Suprapubic skin (tissue), 4 donors: ENCODE measurements at regions not wholly inside any gene's neighbourhood (a gene's known extent, or its start where the extent isn't known, plus 50 kb on each side); places are given as distances from the start of the nearest gene placed in this dataset.

ENCODE experiments used
- DNase-seq, 2 donors: peaks; one replicate each; pipeline ENCODE4 v3.0.0-alpha.2; 2019; ENCODE audit warnings: low spot score in 2 of 2
- H3K27ac ChIP-seq: fragments of 200-600 bp; sonication (generic); one replicate; pipeline ENCODE4 v1.5.1; 2019
- H3K27me3 ChIP-seq: fragments of 200-600 bp; sonication (generic); one replicate; pipeline ENCODE4 v1.5.1; 2019
- H3K36me3 ChIP-seq: fragments of 200-600 bp; sonication (generic); one replicate; pipeline ENCODE4 v1.5.1; 2019
- H3K4me1 ChIP-seq: fragments of 200-600 bp; sonication (generic); one replicate; pipeline ENCODE4 v1.5.1; 2019
- H3K4me3 ChIP-seq: fragments of 200-600 bp; sonication (generic); one replicate; pipeline ENCODE4 v1.5.1; 2019; ENCODE audit warnings: mild to moderate bottlenecking
- H3K9me3 ChIP-seq: fragments of 200-600 bp; sonication (generic); one replicate; pipeline ENCODE4 v1.5.1; 2019
- CTCF ChIP-seq, 2 donors: fragments of 200-600 bp in 1 of 2; fragments of 450-650 bp in 1 of 2; sonication (generic) in 1 of 2; IDR thresholded peaks; one replicate each; pipeline ENCODE4 v1.5.1; 2016 to 2019; ENCODE audit warnings: antibody characterized with exemption in 2 of 2, mild to moderate bottlenecking in 1 of 2, moderate library complexity in 1 of 2
- EP300 ChIP-seq: sonication (generic); formaldehyde crosslinking; IDR thresholded peaks from one replicate; pipeline ENCODE4 v1.6.1; 2017; ENCODE audit warnings: antibody characterized with exemption
- POLR2A ChIP-seq, 2 donors: fragments of 450-650 bp; IDR thresholded peaks; one replicate each; pipeline ENCODE4 v1.6.1; 2017; ENCODE audit warnings: antibody characterized with exemption in 2 of 2, mild to moderate bottlenecking in 2 of 2, moderate library complexity in 2 of 2
- POLR2AphosphoS5 ChIP-seq, 3 donors: sonication (generic); formaldehyde crosslinking; IDR thresholded peaks; one replicate each; pipeline ENCODE4 v1.6.1; 2017; ENCODE audit warnings: antibody characterized with exemption in 3 of 3
- WGBS: methylation state at CpG from one replicate; pipeline ENCODE4 v1.1.5; 2018; 5-methylcytosine and 5-hydroxymethylcytosine counted together

DNA sequence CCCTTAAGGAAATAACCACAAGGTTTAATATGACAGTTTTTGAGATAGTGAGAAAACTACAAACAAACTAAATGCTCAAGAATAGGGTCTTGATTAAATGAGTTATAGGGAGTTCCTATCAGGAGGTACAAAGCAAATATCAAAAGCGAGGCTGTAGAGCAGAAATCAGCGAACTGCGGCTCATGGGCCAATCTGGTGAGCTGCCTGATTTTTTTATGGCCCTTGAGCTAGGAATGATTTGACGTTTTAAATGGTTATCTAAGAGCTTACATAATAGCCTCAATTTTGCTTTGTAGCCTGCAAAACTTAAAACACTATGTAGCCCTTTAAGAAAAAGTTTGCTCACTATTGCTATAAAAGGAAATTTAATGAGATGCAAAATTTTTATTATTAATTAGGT is 62.2 kb downstream of the XCL2 start:
- H3K9me3 ChIP-seq = no peaks in the 10 kb centered on the region
- TF ChIP-seq EP300 (no peak), CTCF (IDR thresholded peaks at IDR 0.05) (no peak), POLR2A (IDR thresholded peaks at IDR 0.05) (no peak), POLR2AphosphoS5 (IDR thresholded peaks at IDR 0.05) (no peak)
- no peak overlapping the region for H3K4me3 ChIP-seq
- peaks cover 32% of the 10 kb centered on the region for H3K4me1 ChIP-seq
- no peak overlapping the region for H3K27ac ChIP-seq
- H3K36me3 ChIP-seq = no peaks in the 10 kb centered on the region
- DNase-seq = no peak
- WGBS = 57% methylated on average over 4 of the region's 4 CpGs
- no peaks in the 10 kb centered on the region for H3K27me3 ChIP-seq

GRCh38 chr1:168480997-168481396 is 62.8 kb downstream of the XCL2 start:
- H3K4me1 ChIP-seq = peaks cover 36% of the 10 kb centered on the region
- H3K36me3 ChIP-seq = no peaks in the 10 kb centered on the region
- TF ChIP-seq CTCF (IDR thresholded peaks at IDR 0.05) = no peak
- no peak overlapping the region for H3K27ac ChIP-seq
- H3K4me3 ChIP-seq = no peak overlapping the region
- no peak for DNase-seq
- H3K9me3 ChIP-seq = no peaks in the 10 kb centered on the region
- WGBS = 100% methylated on average over 2 of the region's 2 CpGs
- no peaks in the 10 kb centered on the region for H3K27me3 ChIP-seq

DNA sequence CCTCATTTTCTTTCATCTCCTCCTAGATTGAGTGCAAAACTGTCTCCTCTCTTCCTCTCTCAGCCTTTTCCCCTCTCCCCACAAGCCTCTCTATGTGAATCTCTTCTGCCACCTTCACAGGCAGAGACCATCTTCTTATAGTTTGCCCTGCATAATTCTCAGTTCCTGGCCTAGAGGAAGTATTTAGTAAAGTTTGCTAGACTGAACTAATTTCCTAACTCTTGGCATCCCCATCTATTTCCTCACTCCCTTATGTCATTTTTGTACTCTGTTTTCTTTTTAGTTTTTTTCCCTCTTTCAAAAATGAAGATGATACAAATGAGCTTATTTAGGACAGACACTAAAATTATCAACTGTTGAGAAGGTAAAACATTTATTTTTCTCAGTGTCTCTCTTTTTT is 66.0 kb downstream of the XCL2 start:
- no peak overlapping the region for H3K27ac ChIP-seq

DNA sequence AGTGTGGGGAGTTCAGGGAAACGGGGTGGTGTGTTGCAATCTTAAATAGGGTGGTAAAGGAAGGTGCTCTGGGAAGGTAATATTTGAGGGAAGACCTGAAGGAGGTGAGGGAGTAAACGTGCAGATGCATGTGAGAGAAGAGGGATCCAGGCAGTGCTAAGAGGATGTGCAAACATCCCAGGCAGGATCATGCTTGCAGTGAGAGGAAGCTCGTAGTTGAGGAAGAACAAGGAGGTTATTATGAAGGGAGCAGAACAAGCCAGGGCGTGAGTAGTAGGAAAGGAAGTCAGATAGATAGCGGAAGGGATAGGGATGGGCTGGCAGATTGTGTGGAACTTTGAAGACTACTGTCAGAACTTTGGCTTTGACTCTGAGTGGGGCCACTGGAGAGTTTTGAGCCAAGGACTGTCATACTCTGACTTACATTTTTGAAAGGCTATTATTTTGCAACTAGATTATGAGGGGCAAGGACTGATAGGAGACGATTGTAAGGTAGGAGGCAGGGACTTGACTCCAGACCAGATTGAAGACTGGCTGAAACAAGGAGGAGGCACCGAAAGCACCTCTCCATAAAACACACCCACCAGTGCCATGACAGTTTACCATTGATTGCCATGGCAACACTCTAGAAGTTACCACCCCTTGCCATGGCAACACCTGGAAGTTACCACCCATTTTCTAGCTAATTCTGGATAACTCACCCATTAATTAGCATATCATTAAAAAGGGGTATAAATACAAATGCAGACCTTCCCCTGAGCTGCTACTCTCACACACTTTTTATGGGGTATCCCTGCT is 67.0 kb downstream of the XCL2 start:
- Histone ChIP-seq H3K4me1 (peaks cover 21% of the 10 kb centered on the region), H3K27me3 (no peaks in the 10 kb centered on the region), H3K4me3 (no peak overlapping the region), H3K9me3 (no peaks in the 10 kb centered on the region), H3K27ac (no peak overlapping the region), H3K36me3 (no peaks in the 10 kb centered on the region)
- WGBS = 44% methylated on average over 7 of the region's 7 CpGs
- no peak for DNase-seq
- TF ChIP-seq POLR2AphosphoS5 (IDR thresholded peaks at IDR 0.05) (no peak), EP300 (no peak), CTCF (IDR thresholded peaks at IDR 0.05) (no peak), POLR2A (IDR thresholded peaks at IDR 0.05) (no peak)

More for the DNA sequence above, 66.0 kb downstream of the XCL2 start:
- TF ChIP-seq POLR2AphosphoS5 (IDR thresholded peaks at IDR 0.05) (no peak), EP300 (no peak), CTCF (IDR thresholded peaks at IDR 0.05) (no peak), POLR2A (IDR thresholded peaks at IDR 0.05) (no peak)
- no peaks in the 10 kb centered on the region for H3K27me3 ChIP-seq
- H3K36me3 ChIP-seq = no peaks in the 10 kb centered on the region
- H3K9me3 ChIP-seq = no peaks in the 10 kb centered on the region
- H3K4me1 ChIP-seq = peaks cover 21% of the 10 kb centered on the region
- H3K4me3 ChIP-seq = no peak overlapping the region
- DNase-seq = no peak

GRCh38 chr1:168474322-168474721 is 69.5 kb downstream of the XCL2 start:
- Histone ChIP-seq H3K27ac (no peak overlapping the region), H3K36me3 (no peaks in the 10 kb centered on the region), H3K4me1 (peaks cover 38% of the 10 kb centered on the region), H3K27me3 (no peaks in the 10 kb centered on the region), H3K4me3 (no peak overlapping the region), H3K9me3 (no peaks in the 10 kb centered on the region)
- no peak for DNase-seq
- TF ChIP-seq POLR2A (IDR thresholded peaks at IDR 0.05) (no peak), EP300 (no peak), CTCF (IDR thresholded peaks at IDR 0.05) (no peak), POLR2AphosphoS5 (IDR thresholded peaks at IDR 0.05) (no peak)
- WGBS = 100% methylated on average over 1 of the region's 1 CpG
